ENCODE measurements at regions not wholly inside any gene's neighbourhood (a gene's known extent, or its start where the extent isn't known, plus 50 kb on each side); places are given as distances from the start of the nearest gene placed in this dataset.

GRCh38 chr11:92787638-92788037 lies 181.8 kb upstream of the MTNR1B start:
- no peaks in the 10 kb centered on the region for H3K9me3 ChIP-seq (ENCODE audit: control insufficient read depth, low read length)
- peaks cover 0 to 2% of the 10 kb centered on the region in 2 donors for H3K4me1 ChIP-seq (ENCODE audit: control insufficient read depth in 1 of 2, insufficient read depth in 2 of 2, low read length in 2 of 2)
- H3K27ac ChIP-seq (ENCODE audit: low read depth in 1 of 2, low read length in 2 of 2), result no peak overlapping the region
- peaks cover 0 to 3% of the 10 kb centered on the region in 2 donors for H3K36me3 ChIP-seq (ENCODE audit: control insufficient read depth in 1 of 2, insufficient read depth in 2 of 2, low read length in 1 of 2)
- ATAC-seq (ENCODE audit: low FRiP score) (no peak), DNase-seq (no peak)
- intact Hi-C loops (cut with DNase I), result no loop called here
- H3K27me3 ChIP-seq (ENCODE audit: control insufficient read depth in 1 of 2, insufficient read depth in 2 of 2, low read length in 1 of 2), result no peaks in the 10 kb centered on the region
- WGBS, 2 donors, result 81 to 83% methylated on average over 2 of the region's 2 CpGs
- no peak overlapping the region for H3K4me3 ChIP-seq (ENCODE audit: low read length in 2 of 2)

GRCh38 chr11:92789761-92790160 lies 179.7 kb upstream of the MTNR1B start:
- peaks cover 0 to 3% of the 10 kb centered on the region in 2 donors for H3K36me3 ChIP-seq (ENCODE audit: control insufficient read depth in 1 of 2, insufficient read depth in 2 of 2, low read length in 1 of 2)
- H3K4me1 ChIP-seq (ENCODE audit: control insufficient read depth in 1 of 2, insufficient read depth in 2 of 2, low read length in 2 of 2), result peaks cover 0 to 2% of the 10 kb centered on the region in 2 donors
- DNase-seq, result no peak
- intact Hi-C loops (cut with DNase I), result no loop called here
- ATAC-seq (ENCODE audit: low FRiP score), result no peak
- no peak overlapping the region for H3K4me3 ChIP-seq (ENCODE audit: low read length in 2 of 2)
- no peak overlapping the region for H3K27ac ChIP-seq (ENCODE audit: low read depth in 1 of 2, low read length in 2 of 2)
- H3K27me3 ChIP-seq (ENCODE audit: control insufficient read depth in 1 of 2, insufficient read depth in 2 of 2, low read length in 1 of 2), result no peaks in the 10 kb centered on the region
- no peaks in the 10 kb centered on the region for H3K9me3 ChIP-seq (ENCODE audit: control insufficient read depth, low read length)
- 94 to 98% methylated on average over 9 of the region's 9 CpGs for WGBS, 2 donors

DNA sequence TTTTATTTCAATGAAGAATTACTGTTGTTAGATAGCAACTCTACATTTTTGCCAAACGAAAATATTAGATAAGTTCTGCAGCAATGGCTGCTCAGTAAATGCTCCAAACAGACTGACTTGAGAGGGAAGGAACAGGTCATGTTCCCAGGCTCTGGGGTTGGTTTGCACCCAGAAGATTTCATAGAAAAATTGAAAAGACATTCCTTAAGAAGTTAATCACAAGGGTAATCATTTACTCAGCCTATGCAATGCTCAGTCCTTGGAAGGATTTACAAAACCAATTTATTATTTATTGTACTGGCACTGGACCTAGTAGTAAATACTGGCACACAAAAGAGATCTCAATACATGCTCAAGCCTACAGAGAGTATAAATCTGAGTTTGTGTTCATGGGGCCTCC lies 179.1 kb upstream of the MTNR1B start:
- Histone ChIP-seq H3K4me1 (ENCODE audit: control insufficient read depth in 1 of 2, insufficient read depth in 2 of 2, low read length in 2 of 2) (peaks cover 0 to 2% of the 10 kb centered on the region in 2 donors), H3K4me3 (ENCODE audit: low read length in 2 of 2) (no peak overlapping the region), H3K9me3 (ENCODE audit: control insufficient read depth, low read length) (no peaks in the 10 kb centered on the region), H3K36me3 (ENCODE audit: control insufficient read depth in 1 of 2, insufficient read depth in 2 of 2, low read length in 1 of 2) (peaks cover 0 to 3% of the 10 kb centered on the region in 2 donors), H3K27me3 (ENCODE audit: control insufficient read depth in 1 of 2, insufficient read depth in 2 of 2, low read length in 1 of 2) (no peaks in the 10 kb centered on the region), H3K27ac (ENCODE audit: low read depth in 1 of 2, low read length in 2 of 2) (no peak overlapping the region)
- no peak for ATAC-seq (ENCODE audit: low FRiP score)
- 17 to 33% methylated on average over 1 of the region's 1 CpG for WGBS, 2 donors
- no peak for DNase-seq
- intact Hi-C loops (cut with DNase I), result no loop called here

DNA sequence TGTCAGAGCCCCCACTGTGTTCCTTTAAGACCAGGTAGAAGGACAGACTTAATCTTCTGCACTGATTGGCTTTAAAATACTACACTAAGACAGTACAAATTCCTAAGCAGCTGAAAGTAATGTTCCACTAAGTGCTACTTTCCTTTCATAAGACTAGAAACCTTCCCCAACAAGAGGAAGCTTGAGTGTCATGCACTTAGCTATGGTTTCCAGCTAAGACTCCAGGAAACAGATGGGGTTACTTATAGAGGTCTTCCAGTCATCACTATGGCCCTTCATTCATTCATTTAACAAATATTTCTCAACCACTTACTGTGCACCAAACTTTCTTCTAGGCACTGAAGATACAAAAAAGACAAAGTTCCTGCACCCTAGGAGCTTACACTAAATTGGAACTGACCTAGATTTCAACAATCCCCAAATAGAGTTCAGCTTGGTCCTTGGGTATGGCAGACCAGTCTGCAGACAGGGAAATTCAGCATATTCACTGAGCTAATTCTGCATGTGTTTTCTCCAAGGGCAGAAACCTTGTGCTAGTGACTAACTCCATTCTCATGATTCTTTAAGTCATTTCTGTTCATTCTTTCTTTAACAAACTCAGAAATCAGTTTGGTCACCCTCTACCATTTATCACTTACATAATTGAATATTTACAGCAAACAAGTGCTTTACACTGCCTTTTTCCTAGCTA lies 178.4 kb upstream of the MTNR1B start:
- Histone ChIP-seq H3K4me1 (ENCODE audit: control insufficient read depth in 1 of 2, insufficient read depth in 2 of 2, low read length in 2 of 2) (peaks cover 0 to 2% of the 10 kb centered on the region in 2 donors), H3K36me3 (ENCODE audit: control insufficient read depth in 1 of 2, insufficient read depth in 2 of 2, low read length in 1 of 2) (peaks cover 0 to 3% of the 10 kb centered on the region in 2 donors), H3K9me3 (ENCODE audit: control insufficient read depth, low read length) (no peaks in the 10 kb centered on the region), H3K27me3 (ENCODE audit: control insufficient read depth in 1 of 2, insufficient read depth in 2 of 2, low read length in 1 of 2) (no peaks in the 10 kb centered on the region), H3K4me3 (ENCODE audit: low read length in 2 of 2) (no peak overlapping the region), H3K27ac (ENCODE audit: low read depth in 1 of 2, low read length in 2 of 2) (no peak overlapping the region)
- DNase-seq, result no peak
- ATAC-seq (ENCODE audit: low FRiP score), result no peak
- intact Hi-C loops (cut with DNase I), result no loop called here

GRCh38 chr11:92791886-92792285 lies 177.6 kb upstream of the MTNR1B start:
- no peaks in the 10 kb centered on the region for H3K9me3 ChIP-seq (ENCODE audit: control insufficient read depth, low read length)
- H3K4me1 ChIP-seq (ENCODE audit: control insufficient read depth in 1 of 2, insufficient read depth in 2 of 2, low read length in 2 of 2), result peaks cover 0 to 2% of the 10 kb centered on the region in 2 donors
- no peak for DNase-seq
- peaks cover 0 to 3% of the 10 kb centered on the region in 2 donors for H3K36me3 ChIP-seq (ENCODE audit: control insufficient read depth in 1 of 2, insufficient read depth in 2 of 2, low read length in 1 of 2)
- intact Hi-C loops (cut with DNase I), result no loop called here
- no peak overlapping the region for H3K27ac ChIP-seq (ENCODE audit: low read depth in 1 of 2, low read length in 2 of 2)
- no peak overlapping the region for H3K4me3 ChIP-seq (ENCODE audit: low read length in 2 of 2)
- 96 to 97% methylated on average over 3 of the region's 3 CpGs for WGBS, 2 donors
- H3K27me3 ChIP-seq (ENCODE audit: control insufficient read depth in 1 of 2, insufficient read depth in 2 of 2, low read length in 1 of 2), result no peaks in the 10 kb centered on the region
- no peak for ATAC-seq (ENCODE audit: low FRiP score)

DNA sequence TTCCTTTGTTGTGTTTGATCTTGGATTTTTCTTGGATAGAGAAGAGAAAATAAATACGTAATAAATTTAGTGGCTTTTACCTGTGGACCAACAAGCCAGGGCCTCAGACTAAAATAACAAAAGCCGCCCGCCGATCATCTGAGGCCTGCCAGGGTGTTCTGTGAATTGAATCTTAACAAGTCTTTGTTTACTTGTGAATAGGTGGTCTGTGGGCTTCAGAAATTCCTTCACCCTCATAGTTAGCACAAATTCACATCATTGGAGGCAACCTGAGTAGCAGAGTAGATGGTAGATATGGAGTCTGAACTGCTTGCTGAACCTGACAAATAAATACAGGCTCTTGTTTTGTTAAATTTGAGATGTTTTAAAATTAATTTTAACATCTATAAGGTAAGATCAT lies 176.3 kb upstream of the MTNR1B start:
- DNase-seq (no peak), ATAC-seq (ENCODE audit: low FRiP score) (no peak)
- 85 to 89% methylated on average over 4 of the region's 4 CpGs for WGBS, 2 donors
- Histone ChIP-seq H3K9me3 (ENCODE audit: control insufficient read depth, low read length) (no peaks in the 10 kb centered on the region), H3K36me3 (ENCODE audit: control insufficient read depth in 1 of 2, insufficient read depth in 2 of 2, low read length in 1 of 2) (peaks cover 0 to 3% of the 10 kb centered on the region in 2 donors), H3K4me3 (ENCODE audit: low read length in 2 of 2) (no peak overlapping the region), H3K4me1 (ENCODE audit: control insufficient read depth in 1 of 2, insufficient read depth in 2 of 2, low read length in 2 of 2) (peaks cover 0 to 2% of the 10 kb centered on the region in 2 donors), H3K27ac (ENCODE audit: low read depth in 1 of 2, low read length in 2 of 2) (no peak overlapping the region), H3K27me3 (ENCODE audit: control insufficient read depth in 1 of 2, insufficient read depth in 2 of 2, low read length in 1 of 2) (no peaks in the 10 kb centered on the region)
- intact Hi-C loops (cut with DNase I), result no loop called here

DNA sequence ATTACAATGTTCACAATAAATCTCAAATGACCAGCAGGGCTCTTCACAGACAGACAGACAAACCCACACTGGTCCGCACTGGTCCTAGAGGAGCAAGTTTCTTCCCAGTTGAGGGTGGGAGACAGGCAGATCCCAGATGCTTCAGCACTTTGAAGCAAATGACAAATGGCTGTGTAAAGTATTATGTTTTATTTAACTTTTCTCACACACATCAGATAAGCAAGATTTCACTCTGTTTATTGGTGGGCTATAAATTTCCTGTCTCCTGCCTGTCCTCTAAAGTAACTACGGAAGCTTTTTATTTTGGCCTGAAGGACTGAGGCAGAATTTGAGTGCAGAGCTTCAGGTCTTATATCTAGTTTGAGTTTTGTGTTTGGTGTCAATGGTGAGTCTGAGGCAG lies 174.7 kb upstream of the MTNR1B start:
- 92 to 96% methylated on average over 2 of the region's 2 CpGs for WGBS, 2 donors
- Histone ChIP-seq H3K27me3 (ENCODE audit: control insufficient read depth in 1 of 2, insufficient read depth in 2 of 2, low read length in 1 of 2) (no peaks in the 10 kb centered on the region), H3K27ac (ENCODE audit: low read depth in 1 of 2, low read length in 2 of 2) (no peak overlapping the region), H3K4me1 (ENCODE audit: control insufficient read depth in 1 of 2, insufficient read depth in 2 of 2, low read length in 2 of 2) (peaks cover 0 to 2% of the 10 kb centered on the region in 2 donors), H3K9me3 (ENCODE audit: control insufficient read depth, low read length) (no peaks in the 10 kb centered on the region), H3K36me3 (ENCODE audit: control insufficient read depth in 1 of 2, insufficient read depth in 2 of 2, low read length in 1 of 2) (peaks cover 0 to 3% of the 10 kb centered on the region in 2 donors), H3K4me3 (ENCODE audit: low read length in 2 of 2) (no peak overlapping the region)
- intact Hi-C loops (cut with DNase I), result no loop called here
- DNase-seq (no peak), ATAC-seq (ENCODE audit: low FRiP score) (no peak)

DNA sequence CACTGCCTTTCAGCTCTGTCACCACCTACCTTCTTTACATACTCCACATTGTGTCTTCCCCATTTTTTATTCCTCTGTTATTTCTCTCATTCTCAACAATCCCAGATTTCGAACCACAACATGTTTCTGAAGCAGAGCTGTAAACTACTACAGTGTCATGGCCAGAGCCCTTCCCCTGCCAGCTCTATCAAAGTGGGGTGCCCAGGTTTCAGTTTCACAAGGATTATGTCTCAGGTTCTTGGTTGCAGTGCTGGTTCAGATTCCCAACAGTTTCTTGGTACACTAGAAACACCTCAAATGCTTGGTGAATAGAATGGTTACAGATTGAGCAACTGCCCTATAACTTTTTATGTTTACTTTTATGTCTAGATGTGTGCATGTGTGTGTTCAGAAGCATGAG lies 172.7 kb upstream of the MTNR1B start:
- intact Hi-C loops (cut with DNase I), result no loop called here
- Histone ChIP-seq H3K4me1 (ENCODE audit: control insufficient read depth in 1 of 2, insufficient read depth in 2 of 2, low read length in 2 of 2) (peaks cover 0 to 2% of the 10 kb centered on the region in 2 donors), H3K9me3 (ENCODE audit: control insufficient read depth, low read length) (no peaks in the 10 kb centered on the region), H3K27ac (ENCODE audit: low read depth in 1 of 2, low read length in 2 of 2) (no peak overlapping the region), H3K4me3 (ENCODE audit: low read length in 2 of 2) (no peak overlapping the region), H3K36me3 (ENCODE audit: control insufficient read depth in 1 of 2, insufficient read depth in 2 of 2, low read length in 1 of 2) (peaks cover 0 to 3% of the 10 kb centered on the region in 2 donors), H3K27me3 (ENCODE audit: control insufficient read depth in 1 of 2, insufficient read depth in 2 of 2, low read length in 1 of 2) (no peaks in the 10 kb centered on the region)
- DNase-seq (no peak), ATAC-seq (ENCODE audit: low FRiP score) (no peak)
- 94 to 100% methylated on average over 1 of the region's 1 CpG for WGBS, 2 donors

DNA sequence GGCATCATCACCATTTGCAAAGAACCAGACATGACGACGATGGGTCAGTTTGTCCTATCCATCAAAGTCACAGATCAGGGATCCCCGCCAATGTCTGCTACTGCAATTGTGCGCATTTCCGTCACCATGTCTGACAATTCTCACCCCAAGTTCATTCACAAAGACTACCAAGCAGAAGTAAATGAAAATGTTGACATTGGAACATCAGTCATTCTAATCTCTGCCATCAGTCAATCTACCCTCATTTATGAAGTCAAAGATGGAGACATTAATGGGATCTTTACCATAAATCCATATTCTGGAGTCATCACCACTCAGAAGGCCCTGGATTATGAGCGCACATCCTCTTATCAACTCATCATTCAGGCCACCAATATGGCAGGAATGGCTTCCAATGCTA lies 171.6 kb upstream of the MTNR1B start:
- H3K4me3 ChIP-seq (ENCODE audit: low read length in 2 of 2), result no peak overlapping the region
- WGBS, 2 donors, result 92% methylated on average over 6 of the region's 6 CpGs
- H3K4me1 ChIP-seq (ENCODE audit: control insufficient read depth in 1 of 2, insufficient read depth in 2 of 2, low read length in 2 of 2), result peaks cover 0 to 2% of the 10 kb centered on the region in 2 donors
- no peak for DNase-seq
- H3K36me3 ChIP-seq (ENCODE audit: control insufficient read depth in 1 of 2, insufficient read depth in 2 of 2, low read length in 1 of 2), result no peaks in the 10 kb centered on the region
- H3K9me3 ChIP-seq (ENCODE audit: control insufficient read depth, low read length), result no peaks in the 10 kb centered on the region
- H3K27ac ChIP-seq (ENCODE audit: low read depth in 1 of 2, low read length in 2 of 2), result no peak overlapping the region
- no peaks in the 10 kb centered on the region for H3K27me3 ChIP-seq (ENCODE audit: control insufficient read depth in 1 of 2, insufficient read depth in 2 of 2, low read length in 1 of 2)
- intact Hi-C loops (cut with DNase I), result no loop called here
- no peak for ATAC-seq (ENCODE audit: low FRiP score)
